ENCODE measurements at regions not wholly inside any gene's neighbourhood (a gene's known extent, or its start where the extent isn't known, plus 50 kb on each side); places are given as distances from the start of the nearest gene placed in this dataset.
"Not testable (repeated sequence)": the region's sequence is repeated elsewhere in the genome, so short reads cannot be mapped to it uniquely, and the experiment has no call there.

DNA sequence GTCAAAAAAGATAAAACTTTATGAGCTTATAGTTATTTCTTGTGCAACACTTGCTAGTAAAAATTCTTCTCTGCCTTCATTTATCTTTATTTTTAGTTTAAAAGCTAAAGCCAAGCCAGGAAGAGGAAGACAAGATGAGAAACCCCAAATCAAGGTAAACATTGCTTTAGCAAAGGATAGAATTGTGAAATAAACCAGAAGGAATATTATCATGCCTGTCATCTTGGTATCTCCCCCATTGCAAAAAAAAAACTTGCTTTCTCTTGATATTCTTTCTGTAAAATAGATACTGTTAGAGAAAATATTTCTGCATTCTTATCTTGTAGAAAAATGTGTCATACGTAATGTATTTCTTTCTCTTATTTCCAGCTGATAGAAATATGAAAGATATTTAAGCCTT, 432.8 kb downstream of the GJA1 start:
- no peaks in the 10 kb centered on the region for H3K4me1 ChIP-seq (replicated peaks in 1 of 2)
- H3K27ac ChIP-seq: no peak overlapping the region
- in situ Hi-C loops (cut with MboI; ENCODE audit: low pct_unique_long_range_greater_than_20kb in 2 of 9, low sequenced_read_pairs in 9 of 9, unreplicated experiment in 9 of 9): loop anchor here in 2 of 9 experiments (25.0 kb wide), 4 partner anchors 144 to 431 kb away; partner anchors contain the start of gene GJA1 (in 2 of the 2)
- 82 to 100% (median 94%) methylated on average over 1 of the region's 1 CpG; no CpG with 5 or more reads in 1 of the 10 experiments for WGBS, 10 experiments
- no peak overlapping the region for H3K4me3 ChIP-seq
- ATAC-seq (replicated peaks in 6 of 8): no peak

- ATAC-seq (replicated peaks in 6 of 8): no peak
- Histone ChIP-seq H3K4me3 (no peak overlapping the region), H3K4me1 (replicated peaks in 1 of 2) (no peaks in the 10 kb centered on the region), H3K27ac (no peak overlapping the region)
- 0 to 100% (median 65%) methylated on average over 1 to 2 of the region's 2 CpGs; no CpG with 5 or more reads in 1 of the 10 experiments for WGBS, 10 experiments
- in situ Hi-C loops (cut with MboI; ENCODE audit: low pct_unique_long_range_greater_than_20kb in 2 of 9, low sequenced_read_pairs in 9 of 9, unreplicated experiment in 9 of 9): loop anchor here in 2 of 9 experiments (25.0 kb wide), 4 partner anchors 139 to 436 kb away; partner anchors contain the start of gene GJA1 (in 2 of the 2)
Observed at GRCh38 chr6:121873595-121873994, 438.1 kb downstream of the GJA1 start.

GRCh38 chr6:121876721-121877120, 441.3 kb downstream of the GJA1 start:
- Histone ChIP-seq H3K27ac (no peak overlapping the region), H3K4me1 (replicated peaks in 1 of 2) (no peaks in the 10 kb centered on the region), H3K4me3 (no peak overlapping the region)
- in situ Hi-C loops (cut with MboI; ENCODE audit: low pct_unique_long_range_greater_than_20kb in 2 of 9, low sequenced_read_pairs in 9 of 9, unreplicated experiment in 9 of 9): no loop called here
- no peak for ATAC-seq (replicated peaks in 6 of 8)

DNA sequence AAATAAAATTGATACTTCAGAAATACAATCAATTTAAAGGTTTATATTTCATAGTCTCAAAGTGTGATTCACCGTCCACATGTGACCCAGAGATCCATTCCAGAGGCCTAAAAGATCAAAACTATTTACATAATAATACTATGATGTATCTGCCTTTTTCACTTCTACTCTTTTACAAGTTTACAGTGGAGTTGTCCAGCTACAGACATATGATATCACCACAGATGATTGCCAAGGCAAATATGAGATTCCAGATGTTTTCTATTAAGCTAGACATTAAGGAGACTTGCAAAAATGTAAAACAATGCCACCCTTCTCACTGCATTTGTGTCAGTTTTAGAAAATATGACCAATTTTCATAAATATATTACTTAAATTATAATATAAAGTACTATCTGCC, 443.7 kb downstream of the GJA1 start:
- in situ Hi-C loops (cut with MboI; ENCODE audit: low pct_unique_long_range_greater_than_20kb in 2 of 9, low sequenced_read_pairs in 9 of 9, unreplicated experiment in 9 of 9): no loop called here
- ATAC-seq (replicated peaks in 6 of 8): peak in 2 of 8 experiments; percentile 44 to 81
- WGBS, 10 experiments: 0 to 100% (median 55%) methylated on average over 1 of the region's 1 CpG; no CpG with 5 or more reads in 2 of the 10 experiments

GRCh38 chr6:121880831-121881230, 445.4 kb downstream of the GJA1 start:
- in situ Hi-C loops (cut with MboI; ENCODE audit: low pct_unique_long_range_greater_than_20kb in 2 of 9, low sequenced_read_pairs in 9 of 9, unreplicated experiment in 9 of 9): no loop called here
- no peaks in the 10 kb centered on the region for H3K4me1 ChIP-seq (replicated peaks in 1 of 2)
- no peak overlapping the region for H3K27ac ChIP-seq
- ATAC-seq (replicated peaks in 6 of 8): no peak
- no peak overlapping the region for H3K4me3 ChIP-seq

More for the DNA sequence above, 443.7 kb downstream of the GJA1 start:
- no peak overlapping the region for H3K4me3 ChIP-seq
- no peak overlapping the region for H3K27ac ChIP-seq
- no peaks in the 10 kb centered on the region for H3K4me1 ChIP-seq (replicated peaks in 1 of 2)

DNA sequence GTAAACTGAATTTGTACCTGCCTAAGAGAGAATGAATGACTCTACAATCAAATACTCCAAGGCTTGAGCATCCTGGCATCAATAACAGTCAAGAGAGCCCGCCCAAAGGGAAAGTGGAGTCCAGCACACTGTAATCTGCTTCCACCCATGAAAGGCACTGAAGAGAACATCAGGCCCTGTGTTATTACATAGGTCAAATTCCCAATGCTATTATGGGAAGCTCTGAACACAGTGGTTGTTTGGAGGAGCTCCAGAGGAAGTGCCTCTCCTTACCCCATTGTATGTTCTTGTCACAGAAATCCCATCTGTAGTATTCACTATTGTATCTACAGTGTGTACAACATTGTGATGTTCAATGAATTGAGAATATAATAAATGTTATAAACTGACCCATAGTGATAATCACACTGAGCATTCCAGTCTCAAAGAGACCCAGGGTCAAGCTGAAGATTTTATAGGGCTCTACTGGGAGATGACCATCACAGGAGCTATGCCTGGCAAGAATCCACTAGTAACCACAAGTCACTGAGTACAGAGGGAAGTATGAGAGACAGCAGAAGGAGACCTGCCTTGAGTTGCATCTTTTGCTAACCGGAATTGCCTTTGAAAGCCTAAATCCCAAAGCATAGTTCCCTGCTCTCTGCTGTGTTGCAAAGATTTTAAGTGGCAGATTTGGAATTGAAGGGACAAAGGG, 446.7 kb downstream of the GJA1 start:
- in situ Hi-C loops (cut with MboI; ENCODE audit: low pct_unique_long_range_greater_than_20kb in 2 of 9, low sequenced_read_pairs in 9 of 9, unreplicated experiment in 9 of 9): no loop called here
- peak in 2 of 8 experiments; percentile 24 to 38 for ATAC-seq (replicated peaks in 6 of 8)
- Histone ChIP-seq H3K4me3 (no peak overlapping the region), H3K4me1 (replicated peaks in 1 of 2) (no peaks in the 10 kb centered on the region), H3K27ac (no peak overlapping the region)
- WGBS, 10 experiments: 33 to 100% (median 88%) methylated on average over 1 to 2 of the region's 2 CpGs; no CpG with 5 or more reads in 1 of the 10 experiments

- no peak overlapping the region for H3K4me3 ChIP-seq
- H3K4me1 ChIP-seq (replicated peaks in 1 of 2): no peaks in the 10 kb centered on the region
- WGBS, 10 experiments: 24 to 100% (median 92%) methylated on average over 2 to 4 of the region's 4 CpGs
- ATAC-seq (replicated peaks in 6 of 8): peak in 2 of 8 experiments; percentile 17 to 41
- in situ Hi-C loops (cut with MboI; ENCODE audit: low pct_unique_long_range_greater_than_20kb in 2 of 9, low sequenced_read_pairs in 9 of 9, unreplicated experiment in 9 of 9): no loop called here
- H3K27ac ChIP-seq: no peak overlapping the region
Observed at GRCh38 chr6:121884091-121884490, 448.6 kb downstream of the GJA1 start.

- Histone ChIP-seq H3K4me3 (no peak overlapping the region), H3K27ac (no peak overlapping the region), H3K4me1 (replicated peaks in 1 of 2) (no peaks in the 10 kb centered on the region)
- 20 to 100% (median 86%) methylated on average over 1 of the region's 1 CpG; no CpG with 5 or more reads in 1 of the 10 experiments for WGBS, 10 experiments
- ATAC-seq (replicated peaks in 6 of 8): peak in 3 of 8 experiments; percentile 20 to 67 (median 66)
- in situ Hi-C loops (cut with MboI; ENCODE audit: low pct_unique_long_range_greater_than_20kb in 2 of 9, low sequenced_read_pairs in 9 of 9, unreplicated experiment in 9 of 9): no loop called here
Observed at GRCh38 chr6:121884620-121885019, 449.2 kb downstream of the GJA1 start.

DNA sequence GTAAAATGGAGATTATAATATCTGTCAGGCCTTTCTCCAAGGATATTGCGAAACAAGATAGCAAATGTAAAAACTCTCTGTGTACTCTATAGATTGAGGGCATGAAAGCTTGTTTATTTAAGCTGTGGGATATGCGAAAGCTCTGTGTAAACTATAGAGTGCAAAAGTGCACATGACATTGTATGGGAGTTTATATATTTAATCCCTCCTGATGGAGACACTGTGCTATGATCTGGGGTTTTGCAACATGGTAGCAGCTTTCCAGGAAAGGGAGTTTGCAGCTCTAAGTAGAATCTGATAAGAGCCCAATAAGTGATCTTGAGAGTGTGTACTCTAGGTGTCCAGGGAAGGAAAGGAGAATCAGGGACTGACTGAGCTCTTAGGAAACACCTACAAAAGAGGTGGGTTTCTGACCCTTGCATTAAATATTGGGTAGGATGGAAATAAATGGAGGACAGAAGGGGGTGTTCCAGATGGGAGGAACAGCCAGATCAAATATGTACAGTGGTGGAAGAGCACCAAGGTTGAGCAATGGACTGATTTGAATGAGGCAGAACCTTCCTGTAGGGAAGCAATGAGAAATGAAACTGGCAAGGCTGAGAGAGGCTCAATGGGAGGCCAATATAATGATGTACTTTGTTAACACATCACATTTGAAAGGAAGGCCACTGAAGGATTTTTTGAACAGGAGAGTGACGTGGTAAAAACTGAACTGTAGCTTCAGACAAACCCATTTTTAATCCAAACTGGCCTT, 450.1 kb downstream of the GJA1 start:
- ATAC-seq (replicated peaks in 6 of 8): peak in 3 of 8 experiments; percentile 15 to 96 (median 22)
- in situ Hi-C loops (cut with MboI; ENCODE audit: low pct_unique_long_range_greater_than_20kb in 2 of 9, low sequenced_read_pairs in 9 of 9, unreplicated experiment in 9 of 9): no loop called here
- H3K4me3 ChIP-seq: no peak overlapping the region
- no peak overlapping the region for H3K27ac ChIP-seq
- 48 to 96% (median 87%) methylated on average over 1 to 3 of the region's 3 CpGs; no CpG with 5 or more reads in 1 of the 10 experiments for WGBS, 10 experiments
- no peaks in the 10 kb centered on the region for H3K4me1 ChIP-seq (replicated peaks in 1 of 2)

DNA sequence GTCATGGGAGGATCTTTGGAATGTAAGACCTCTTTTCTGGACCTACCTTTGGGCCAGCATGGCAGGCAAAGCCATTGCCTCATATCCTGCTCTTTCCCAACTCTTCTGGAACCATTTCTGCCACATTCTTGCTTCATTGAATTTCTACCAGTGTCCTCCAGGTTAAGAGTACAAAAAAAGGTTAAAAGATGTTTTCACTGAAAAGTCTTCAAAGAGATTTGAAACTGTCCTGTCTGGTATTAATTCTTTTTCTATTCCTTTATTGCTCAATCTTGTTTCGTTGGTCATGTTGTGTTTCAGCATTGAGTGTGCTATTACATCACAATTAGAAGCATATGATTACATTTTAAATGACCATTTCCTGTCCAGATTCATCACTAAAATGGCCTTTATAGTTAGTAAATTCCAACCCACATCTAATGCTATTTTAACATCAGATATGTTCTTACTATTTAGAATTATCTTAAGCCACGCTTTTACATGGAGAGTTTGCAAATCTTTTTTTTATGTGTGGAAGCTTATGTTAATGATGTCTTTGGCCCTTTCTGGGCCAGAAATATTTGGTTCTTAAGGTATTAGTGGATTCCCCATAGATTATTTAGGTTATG, 450.9 kb downstream of the GJA1 start:
- in situ Hi-C loops (cut with MboI; ENCODE audit: low pct_unique_long_range_greater_than_20kb in 2 of 9, low sequenced_read_pairs in 9 of 9, unreplicated experiment in 9 of 9): no loop called here
- no peak for ATAC-seq (replicated peaks in 6 of 8)
- H3K27ac ChIP-seq: no peak overlapping the region
- 17 to 100% (median 83%) methylated on average over 1 to 2 of the region's 2 CpGs; no CpG with 5 or more reads in 1 of the 10 experiments for WGBS, 10 experiments
- H3K4me1 ChIP-seq (replicated peaks in 1 of 2): no peaks in the 10 kb centered on the region
- no peak overlapping the region for H3K4me3 ChIP-seq

GRCh38 chr6:121887724-121888123, 452.3 kb downstream of the GJA1 start:
- in situ Hi-C loops (cut with MboI; ENCODE audit: low pct_unique_long_range_greater_than_20kb in 2 of 9, low sequenced_read_pairs in 9 of 9, unreplicated experiment in 9 of 9): no loop called here
- ATAC-seq (replicated peaks in 6 of 8): no peak
- 38 to 98% (median 89%) methylated on average over 3 to 4 of the region's 4 CpGs for WGBS, 10 experiments

DNA sequence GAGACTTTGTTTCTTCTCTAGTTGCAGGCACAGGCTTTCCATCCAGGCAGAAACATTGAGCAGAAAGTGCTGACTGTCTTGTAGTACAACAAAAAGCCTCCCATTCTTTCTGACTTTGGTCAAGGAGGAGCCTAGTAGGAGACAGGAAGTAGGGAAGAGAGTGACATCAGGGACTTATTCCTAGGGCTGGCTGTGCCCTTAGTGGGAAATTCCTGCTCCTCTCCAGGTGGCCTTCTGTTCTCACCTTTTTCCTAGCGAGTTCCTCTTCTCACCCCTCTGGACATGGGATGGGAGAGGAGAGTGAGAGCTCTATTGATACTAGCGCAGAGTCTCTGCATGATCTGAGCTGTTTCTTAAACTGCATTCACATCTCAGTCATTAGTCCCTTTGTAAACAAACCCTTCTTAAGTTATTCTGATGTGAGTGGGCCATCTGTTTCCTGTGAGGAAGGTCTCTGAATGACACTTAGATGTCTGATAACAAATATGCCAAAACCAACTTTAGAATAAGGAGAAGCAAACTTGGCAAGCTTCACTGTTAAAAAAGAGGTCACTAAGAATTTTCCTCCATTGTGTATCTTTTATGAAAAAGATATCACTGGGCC, 455.0 kb downstream of the GJA1 start:
- ATAC-seq (replicated peaks in 6 of 8): no peak
- in situ Hi-C loops (cut with MboI; ENCODE audit: low pct_unique_long_range_greater_than_20kb in 2 of 9, low sequenced_read_pairs in 9 of 9, unreplicated experiment in 9 of 9): no loop called here
- Histone ChIP-seq H3K4me3 (no peak overlapping the region), H3K27ac (no peak overlapping the region), H3K4me1 (replicated peaks in 1 of 2) (no peaks in the 10 kb centered on the region)
- WGBS, 10 experiments: 42 to 93% (median 80%) methylated on average over 1 to 2 of the region's 2 CpGs; no CpG with 5 or more reads in 5 of the 10 experiments

More at GRCh38 chr6:121887724-121888123, 452.3 kb downstream of the GJA1 start:
- Histone ChIP-seq H3K27ac (no peak overlapping the region), H3K4me3 (no peak overlapping the region), H3K4me1 (replicated peaks in 1 of 2) (no peaks in the 10 kb centered on the region)

GRCh38 chr6:121895731-121896130, 460.3 kb downstream of the GJA1 start:
- H3K4me1 ChIP-seq (replicated peaks in 1 of 2); H3K4me3 ChIP-seq; H3K27ac ChIP-seq; ATAC-seq (replicated peaks in 6 of 8); in situ Hi-C loops (cut with MboI; ENCODE audit: low pct_unique_long_range_greater_than_20kb in 2 of 9, low sequenced_read_pairs in 9 of 9, unreplicated experiment in 9 of 9): not testable (repeated sequence)
- 0 to 69% (median 43%) methylated on average over 1 to 4 of the region's 5 CpGs; no CpG with 5 or more reads in 4 of the 10 experiments for WGBS, 10 experiments

Measured in motor neuron (in vitro differentiated cells).